ENCODE measurements at regions not wholly inside any gene's neighbourhood (a gene's known extent, or its start where the extent isn't known, plus 50 kb on each side); places are given as distances from the start of the nearest gene placed in this dataset.
"Not testable (repeated sequence)": the region's sequence is repeated elsewhere in the genome, so short reads cannot be mapped to it uniquely, and the experiment has no call there.

- not testable (repeated sequence) for TF ChIP-seq CTCF, POLR2A (IDR thresholded peaks at IDR 0.05)
These were observed 129.3 kb downstream of the SLC7A11 start for GRCh38 chr4:138112890-138113289.

Data from suprapubic skin (tissue), 3 donors.